Cardiac fibroblast (primary cell): ENCODE measurements at regions not wholly inside any gene's neighbourhood (a gene's known extent, or its start where the extent isn't known, plus 50 kb on each side); places are given as distances from the start of the nearest gene placed in this dataset.

Source experiments
- DNase-seq, 2 donors: peaks; one replicate each; pipeline versions ENCODE4 v3.0.0 to v3.0.0-alpha.2; 2010; ENCODE audit warnings: low read depth in 2 of 2
- H3K4me3 ChIP-seq, 2 donors: replicated peaks in 1 of 2; 1 replicate in 1 of 2; 2 replicates in 1 of 2; pipeline ENCODE4 v1.5.1; 2011; ENCODE audit warnings: low read depth in 2 of 2, low read length in 2 of 2, mild to moderate bottlenecking in 2 of 2, moderate library complexity in 1 of 2
- CTCF ChIP-seq: IDR thresholded peaks from one replicate; pipeline ENCODE4 v1.5.1; 2011; ENCODE audit warnings: low read depth, mild to moderate bottlenecking, low read length, inconsistent platforms

- no peak for TF ChIP-seq CTCF
- no peak for DNase-seq
- no peak overlapping the region for H3K4me3 ChIP-seq
Measured at GRCh38 chr16:86891121-86891520, 312.8 kb downstream of the FOXL1 start.

- H3K4me3 ChIP-seq = no peak overlapping the region
- no peak for DNase-seq
- TF ChIP-seq CTCF = no peak
Measured at GRCh38 chr16:86891631-86892030, 313.3 kb downstream of the FOXL1 start.

- no peak overlapping the region for H3K4me3 ChIP-seq
- DNase-seq = peak in 1 of 2 donors; percentile 10
- no peak for TF ChIP-seq CTCF
Measured at GRCh38 chr16:86892509-86892908, 314.2 kb downstream of the FOXL1 start.

- TF ChIP-seq CTCF = no peak
- no peak for DNase-seq
- no peak overlapping the region for H3K4me3 ChIP-seq
Measured at GRCh38 chr16:86893506-86893905, 315.2 kb downstream of the FOXL1 start.

GRCh38 chr16:86894029-86894567 is 315.7 kb downstream of the FOXL1 start:
- DNase-seq = no peak
- no peak for TF ChIP-seq CTCF
- no peak overlapping the region for H3K4me3 ChIP-seq

GRCh38 chr16:86894925-86895324 is 316.6 kb downstream of the FOXL1 start:
- no peak for TF ChIP-seq CTCF
- H3K4me3 ChIP-seq = no peak overlapping the region
- no peak for DNase-seq

GRCh38 chr16:86895606-86896005 is 317.3 kb downstream of the FOXL1 start:
- no peak for DNase-seq
- TF ChIP-seq CTCF = no peak
- no peak overlapping the region for H3K4me3 ChIP-seq
